ENCODE measurements at regions not wholly inside any gene's neighbourhood (a gene's known extent, or its start where the extent isn't known, plus 50 kb on each side); places are given as distances from the start of the nearest gene placed in this dataset.

DNA sequence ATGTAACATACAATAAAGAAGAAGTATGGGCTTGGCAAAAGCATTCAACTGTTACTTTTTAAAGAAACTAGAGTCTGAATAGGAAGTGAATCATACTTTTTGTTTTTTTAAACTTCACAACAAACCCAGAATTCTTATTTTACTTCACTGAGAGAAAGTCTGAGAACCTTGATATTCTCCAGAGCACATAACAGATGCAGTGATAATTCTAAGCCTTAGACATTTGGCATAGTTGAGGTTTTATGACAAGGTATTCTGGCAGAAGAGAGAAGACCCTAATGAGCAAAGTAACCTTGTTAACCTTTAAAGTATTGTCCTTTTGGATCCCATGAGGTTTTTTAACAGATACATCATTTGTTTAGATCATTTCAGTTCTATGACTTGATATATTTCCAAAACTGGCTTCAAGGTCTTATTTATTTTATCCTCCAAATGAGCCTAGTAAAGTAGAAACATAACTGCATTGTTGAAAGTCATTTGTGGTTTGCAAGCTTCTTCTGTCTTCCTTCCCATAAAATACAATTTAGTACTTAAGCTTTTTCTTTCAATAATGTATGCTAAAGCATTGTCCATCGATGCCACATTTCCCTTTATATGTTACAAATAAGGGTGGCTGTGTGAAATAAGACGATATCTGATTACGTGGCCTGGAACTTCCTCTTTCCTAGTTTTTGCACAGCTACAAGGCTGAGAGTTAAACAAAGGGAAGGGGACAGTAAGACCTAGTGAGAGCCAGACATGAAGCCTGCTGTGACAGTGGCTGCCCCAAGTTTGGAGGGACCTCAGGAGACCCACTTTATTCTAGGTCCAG is 86.1 kb upstream of the ITPRID2 start:
- no peak for DNase-seq
- TF ChIP-seq, protein P1, sequence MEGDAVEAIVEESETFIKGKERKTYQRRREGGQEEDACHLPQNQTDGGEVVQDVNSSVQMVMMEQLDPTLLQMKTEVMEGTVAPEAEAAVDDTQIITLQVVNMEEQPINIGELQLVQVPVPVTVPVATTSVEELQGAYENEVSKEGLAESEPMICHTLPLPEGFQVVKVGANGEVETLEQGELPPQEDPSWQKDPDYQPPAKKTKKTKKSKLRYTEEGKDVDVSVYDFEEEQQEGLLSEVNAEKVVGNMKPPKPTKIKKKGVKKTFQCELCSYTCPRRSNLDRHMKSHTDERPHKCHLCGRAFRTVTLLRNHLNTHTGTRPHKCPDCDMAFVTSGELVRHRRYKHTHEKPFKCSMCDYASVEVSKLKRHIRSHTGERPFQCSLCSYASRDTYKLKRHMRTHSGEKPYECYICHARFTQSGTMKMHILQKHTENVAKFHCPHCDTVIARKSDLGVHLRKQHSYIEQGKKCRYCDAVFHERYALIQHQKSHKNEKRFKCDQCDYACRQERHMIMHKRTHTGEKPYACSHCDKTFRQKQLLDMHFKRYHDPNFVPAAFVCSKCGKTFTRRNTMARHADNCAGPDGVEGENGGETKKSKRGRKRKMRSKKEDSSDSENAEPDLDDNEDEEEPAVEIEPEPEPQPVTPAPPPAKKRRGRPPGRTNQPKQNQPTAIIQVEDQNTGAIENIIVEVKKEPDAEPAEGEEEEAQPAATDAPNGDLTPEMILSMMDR (IDR thresholded peaks at IDR 0.05): no peak
- no peak for ATAC-seq (ENCODE audit: low read depth)
- H3K27ac Mint-ChIP-seq: no peak overlapping the region
- no peaks in the 10 kb centered on the region for H3K36me3 Mint-ChIP-seq (ENCODE audit: low read depth)
- no peaks in the 10 kb centered on the region for H3K9me3 Mint-ChIP-seq
- intact Hi-C loops (cut with micrococcal nuclease): no loop called here
- ChIA-PET POLR2A (interaction anchor here (0.5 kb wide), 1 partner anchor 655 kb away, joined by 4 read pairs; no protein-coding TSS in a partner anchor), CTCF (no interaction called here)
- H3K4me1 Mint-ChIP-seq: peaks cover 6% of the 10 kb centered on the region
- H3K4me3 Mint-ChIP-seq: no peak overlapping the region
- peaks cover 9% of the 10 kb centered on the region for H3K27me3 Mint-ChIP-seq

DNA sequence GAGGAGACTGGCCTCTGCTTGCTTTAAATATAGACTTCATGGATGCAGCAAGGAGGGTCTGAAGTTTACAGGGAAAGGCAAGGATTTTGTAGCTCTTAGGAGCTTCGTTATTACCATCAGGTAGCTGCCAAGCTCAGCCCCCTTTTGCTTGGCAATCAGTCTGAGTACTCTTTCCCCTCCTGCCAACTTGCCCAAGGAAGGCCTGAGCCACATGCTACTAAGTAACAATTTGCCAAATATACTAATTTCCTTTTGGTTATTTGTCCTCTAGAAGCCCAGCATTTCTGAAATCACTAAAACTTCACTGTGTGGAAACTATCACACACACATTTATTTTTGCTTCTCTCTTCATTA is 85.5 kb upstream of the ITPRID2 start:
- CTCF ChIA-PET: no interaction called here
- TF ChIP-seq, protein P1 (IDR thresholded peaks at IDR 0.05): no peak
- POLR2A ChIA-PET: no interaction called here
- ATAC-seq (ENCODE audit: low read depth): no peak
- no peak overlapping the region for H3K4me3 Mint-ChIP-seq
- intact Hi-C loops (cut with micrococcal nuclease): no loop called here
- no peaks in the 10 kb centered on the region for H3K36me3 Mint-ChIP-seq (ENCODE audit: low read depth)
- DNase-seq: no peak
- H3K27ac Mint-ChIP-seq: no peak overlapping the region
- peaks cover 6% of the 10 kb centered on the region for H3K4me1 Mint-ChIP-seq
- peaks cover 9% of the 10 kb centered on the region for H3K27me3 Mint-ChIP-seq
- H3K9me3 Mint-ChIP-seq: no peaks in the 10 kb centered on the region

DNA sequence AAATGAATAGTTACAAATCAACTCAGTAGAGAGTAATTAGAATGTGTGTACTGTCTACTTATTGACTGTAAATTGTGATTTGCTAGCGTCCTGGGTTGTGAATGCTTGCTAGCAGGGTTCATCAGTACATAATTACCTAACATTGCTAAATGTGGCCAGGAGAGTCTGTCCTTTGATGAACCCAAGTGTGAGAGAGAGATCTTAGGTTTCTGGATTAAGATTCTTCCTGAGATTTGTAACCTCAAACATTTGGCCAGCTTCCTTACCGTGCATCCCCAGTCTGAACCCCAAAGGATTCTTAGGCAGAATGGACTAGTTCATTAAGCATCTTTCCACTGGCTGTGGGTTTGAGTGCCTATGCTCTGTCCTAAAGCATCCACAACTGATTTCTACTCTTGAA is 84.0 kb upstream of the ITPRID2 start:
- no peak overlapping the region for H3K4me3 Mint-ChIP-seq
- no peaks in the 10 kb centered on the region for H3K9me3 Mint-ChIP-seq
- DNase-seq: no peak
- peaks cover 6% of the 10 kb centered on the region for H3K27me3 Mint-ChIP-seq
- H3K27ac Mint-ChIP-seq: no peak overlapping the region
- no peak for ATAC-seq (ENCODE audit: low read depth)
- intact Hi-C loops (cut with micrococcal nuclease): no loop called here
- TF ChIP-seq, protein P1 (IDR thresholded peaks at IDR 0.05): no peak
- ChIA-PET CTCF (no interaction called here), POLR2A (no interaction called here)
- no peaks in the 10 kb centered on the region for H3K36me3 Mint-ChIP-seq (ENCODE audit: low read depth)
- H3K4me1 Mint-ChIP-seq: peaks cover 6% of the 10 kb centered on the region

DNA sequence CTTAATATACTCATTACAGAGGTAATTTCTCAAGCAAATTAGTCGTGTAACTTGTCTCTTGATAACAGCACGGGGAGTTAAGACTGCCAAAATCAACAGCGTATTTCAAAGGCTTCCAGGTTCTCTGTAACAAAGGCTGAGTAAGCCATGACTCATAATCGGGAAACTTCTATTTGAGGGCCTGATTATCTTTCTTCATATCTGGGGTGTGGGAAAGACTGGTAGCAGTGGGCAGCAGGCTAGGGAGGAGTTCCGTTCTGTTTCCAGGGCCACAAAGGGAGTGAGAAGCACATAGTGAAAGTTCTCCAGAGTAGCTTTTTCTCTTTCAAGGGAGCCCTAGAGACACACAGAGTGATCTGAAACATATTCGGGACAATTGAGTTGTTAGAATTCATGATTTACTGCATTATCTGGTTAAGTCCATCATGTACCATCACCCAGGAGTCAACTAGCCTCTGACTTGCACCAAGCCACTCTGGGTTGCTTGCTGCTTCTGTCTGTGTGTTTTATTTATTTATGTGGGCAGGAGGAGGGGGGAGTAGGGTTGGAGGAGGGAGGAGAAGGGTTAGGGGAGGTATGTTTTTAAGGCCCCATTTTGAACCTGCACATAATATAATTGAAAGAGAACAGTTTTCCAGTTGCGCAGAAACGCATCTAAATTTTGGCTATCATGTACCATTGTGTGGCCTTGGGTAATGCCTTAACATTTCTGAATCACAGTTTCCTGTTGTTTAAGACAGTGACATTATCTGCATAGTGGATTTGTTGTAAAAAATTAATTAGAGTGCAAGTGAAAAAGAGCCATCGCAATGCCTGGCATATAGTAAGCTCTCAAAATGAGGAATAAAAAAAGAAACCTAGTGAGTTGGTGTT is 80.5 kb upstream of the ITPRID2 start:
- ChIA-PET CTCF (no interaction called here), POLR2A (no interaction called here)
- H3K27me3 Mint-ChIP-seq: peaks cover 4% of the 10 kb centered on the region
- no peaks in the 10 kb centered on the region for H3K4me1 Mint-ChIP-seq
- H3K4me3 Mint-ChIP-seq: no peak overlapping the region
- ATAC-seq (ENCODE audit: low read depth): no peak
- H3K27ac Mint-ChIP-seq: no peak overlapping the region
- TF ChIP-seq, protein P1 (IDR thresholded peaks at IDR 0.05): no peak
- no peaks in the 10 kb centered on the region for H3K36me3 Mint-ChIP-seq (ENCODE audit: low read depth)
- intact Hi-C loops (cut with micrococcal nuclease): no loop called here
- no peak for DNase-seq
- no peaks in the 10 kb centered on the region for H3K9me3 Mint-ChIP-seq

DNA sequence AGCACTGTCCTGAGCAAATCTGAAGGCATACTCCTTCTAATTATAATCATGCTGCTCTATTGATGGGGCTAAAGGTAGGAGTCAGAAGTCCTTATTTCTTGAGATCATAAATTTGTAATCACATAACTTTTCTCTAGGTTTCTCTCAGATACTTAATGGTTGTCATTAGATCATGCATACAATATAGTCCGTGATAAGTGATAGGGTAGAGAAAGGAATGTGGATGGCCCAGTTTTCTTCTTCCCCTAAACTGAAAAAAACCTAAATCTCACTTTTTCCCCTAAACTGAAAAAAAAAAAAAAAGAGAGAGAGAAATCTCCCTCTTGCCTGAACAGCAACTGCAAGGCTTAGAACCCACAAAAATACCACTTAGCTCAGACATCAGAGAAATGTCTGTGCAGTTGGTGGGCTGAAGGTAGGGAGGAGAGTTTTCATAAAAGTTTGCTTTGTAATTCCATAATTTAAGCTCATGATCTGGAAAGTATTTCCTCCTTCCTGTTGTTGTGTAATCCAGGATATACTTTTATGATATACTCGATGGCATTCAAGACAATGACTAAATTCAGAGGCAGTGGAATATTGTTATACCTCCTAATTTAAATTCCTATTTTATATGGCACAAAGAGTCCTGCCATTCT is 79.3 kb upstream of the ITPRID2 start:
- DNase-seq (no peak), ATAC-seq (ENCODE audit: low read depth) (no peak)
- Mint-ChIP-seq H3K4me3 (no peak overlapping the region), H3K9me3 (no peaks in the 10 kb centered on the region), H3K27me3 (peaks cover 1% of the 10 kb centered on the region), H3K27ac (no peak overlapping the region), H3K36me3 (ENCODE audit: low read depth) (no peaks in the 10 kb centered on the region), H3K4me1 (no peaks in the 10 kb centered on the region)
- intact Hi-C loops (cut with micrococcal nuclease): no loop called here
- TF ChIP-seq, protein P1 (IDR thresholded peaks at IDR 0.05): no peak
- ChIA-PET CTCF (no interaction called here), POLR2A (no interaction called here)
